HG03439 (cell line): ENCODE measurements at regions not wholly inside any gene's neighbourhood (a gene's known extent, or its start where the extent isn't known, plus 50 kb on each side); places are given as distances from the start of the nearest gene placed in this dataset.

ENCODE experiments used
- ATAC-seq: cut with Tn5 transposase; IDR thresholded peaks from one replicate; pipeline ENCODE4 v1.9.1; 2021; ENCODE audit warnings: mild to moderate bottlenecking, moderate library complexity; ENCODE audit not compliant: unreplicated experiment

DNA sequence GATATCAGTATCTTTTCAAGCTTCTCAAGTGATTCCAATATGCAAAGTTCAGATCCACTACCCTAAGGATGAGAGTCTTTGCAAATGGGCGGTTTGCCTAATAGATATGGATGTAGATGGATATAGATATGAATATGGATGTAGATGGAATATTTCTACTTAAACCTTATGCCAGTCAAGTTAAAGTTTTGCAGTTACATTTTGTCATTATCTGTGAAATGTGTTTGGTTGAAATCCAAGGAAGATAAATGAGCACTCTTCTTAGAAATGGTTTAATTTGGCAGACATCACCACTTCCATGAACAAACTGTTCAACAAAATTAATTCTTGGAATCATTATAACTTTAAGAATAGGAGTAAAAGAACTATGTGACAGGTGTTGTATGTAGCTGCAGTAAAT is 1066.6 kb downstream of the PCDH18 start:
- ATAC-seq, result no peak

DNA sequence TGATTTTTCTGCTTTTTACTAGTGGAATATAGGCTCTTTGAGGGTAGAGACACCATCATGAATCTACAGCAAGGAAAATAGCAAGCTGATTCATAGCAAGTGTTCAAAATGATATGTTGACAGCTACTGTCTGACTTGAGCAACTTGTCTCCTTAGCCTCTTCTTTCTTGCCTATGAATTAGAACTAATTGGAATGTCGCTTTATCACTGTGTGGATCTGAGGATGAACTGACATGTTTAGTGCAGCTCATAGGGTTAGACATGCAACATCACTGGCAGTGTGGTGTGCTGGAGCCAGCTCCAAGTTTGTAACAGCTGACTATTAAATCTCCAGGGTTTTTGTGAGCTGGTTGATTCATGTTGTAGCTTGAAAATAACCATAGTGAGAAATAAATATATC is 1068.4 kb downstream of the PCDH18 start:
- no peak for ATAC-seq

DNA sequence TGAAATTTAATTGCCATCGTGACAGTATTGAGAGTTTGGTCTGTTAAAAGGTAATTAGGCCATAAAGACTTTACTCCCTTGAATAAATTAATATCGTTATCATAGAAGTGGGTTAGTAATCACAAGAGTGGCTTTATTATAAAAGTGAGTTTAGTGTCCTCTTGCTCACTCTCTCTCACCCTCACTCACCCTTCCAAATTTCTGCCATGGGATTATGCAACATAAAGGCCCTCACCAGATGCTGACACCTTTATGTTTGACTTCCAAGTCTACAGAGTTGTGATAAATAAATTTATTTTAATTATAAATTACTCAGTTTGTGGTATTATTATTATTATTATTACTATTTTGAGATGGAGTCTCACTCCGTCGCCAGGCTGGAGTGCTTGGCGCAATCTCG is 1070.8 kb downstream of the PCDH18 start:
- ATAC-seq, result no peak

DNA sequence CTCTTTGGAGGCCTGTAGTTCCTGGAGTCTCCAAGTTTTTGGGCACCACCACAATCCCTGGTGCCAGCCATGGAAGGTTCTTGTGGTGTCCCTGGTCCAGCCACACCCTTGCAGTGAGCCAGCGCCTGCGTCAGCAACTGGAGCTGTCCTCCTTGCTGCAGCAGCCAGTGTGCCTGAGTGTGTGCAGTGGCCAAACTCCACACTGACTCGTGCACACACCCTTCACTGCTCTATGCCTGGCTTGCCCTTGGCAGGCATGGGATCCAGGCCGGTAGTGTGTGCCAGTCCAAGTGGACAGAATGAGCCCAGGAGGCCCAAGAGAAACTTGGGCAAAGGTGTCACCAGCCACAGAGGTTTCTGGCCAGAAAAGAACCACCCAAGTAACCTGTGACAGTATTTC is 1074.0 kb downstream of the PCDH18 start:
- ATAC-seq, result no peak

DNA sequence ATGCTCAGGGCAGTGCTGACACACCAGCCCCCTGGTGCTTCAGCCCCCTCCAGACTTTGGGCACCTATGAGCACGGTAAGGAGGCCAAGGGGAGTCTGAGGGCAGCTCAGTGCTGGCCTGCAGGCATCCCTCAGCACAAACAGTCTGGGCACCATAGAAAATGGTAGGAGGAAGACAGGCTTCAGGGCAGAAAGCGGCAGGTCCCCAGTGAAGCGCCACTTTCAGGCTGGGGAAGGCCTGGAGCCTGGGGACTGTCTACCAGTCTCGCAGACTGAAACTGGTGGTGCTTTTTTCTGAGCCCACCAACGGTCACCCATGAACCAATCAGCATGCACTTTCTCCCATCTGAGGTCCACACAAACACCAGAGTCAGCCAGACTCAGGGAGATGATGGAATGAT is 1074.7 kb downstream of the PCDH18 start:
- no peak for ATAC-seq

DNA sequence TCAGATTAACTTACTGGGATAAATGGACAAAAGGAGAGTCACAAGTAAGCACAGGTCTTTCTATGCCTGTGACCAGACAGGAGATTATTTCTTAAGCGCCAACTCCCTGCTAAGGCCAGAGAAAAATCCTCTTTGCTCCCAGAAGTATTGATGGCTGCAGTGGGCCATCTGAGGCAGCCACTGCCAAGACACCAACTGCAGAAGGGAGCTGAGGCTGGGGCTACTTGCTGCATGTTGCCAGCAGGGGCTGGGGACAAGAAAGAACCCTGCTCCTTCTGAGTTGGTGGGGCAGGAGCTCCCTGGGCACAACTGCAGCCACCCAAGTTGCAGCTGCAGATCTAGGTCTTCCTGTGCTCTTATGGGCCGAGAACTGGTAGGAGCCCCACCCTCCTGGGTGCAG is 1075.3 kb downstream of the PCDH18 start:
- ATAC-seq, result no peak

DNA sequence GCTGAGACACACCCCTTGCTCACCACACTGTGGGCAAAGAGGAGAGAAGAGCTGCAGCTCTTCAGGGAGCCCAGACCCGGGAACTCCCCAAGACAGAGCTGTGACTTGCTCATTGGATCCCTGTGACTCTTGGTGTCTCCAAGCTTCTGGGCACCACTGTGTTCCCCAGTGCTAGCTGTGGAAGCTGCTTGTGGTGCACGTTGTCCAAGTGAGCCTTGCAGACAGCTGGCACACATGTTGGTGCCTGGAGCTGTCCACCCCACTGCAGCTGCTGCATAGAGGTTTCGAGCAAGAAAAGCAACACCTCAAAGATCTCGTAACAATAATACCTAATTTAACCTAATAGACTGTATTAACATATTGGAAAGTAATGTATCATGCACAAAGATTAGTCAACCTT is 1089.3 kb downstream of the PCDH18 start:
- ATAC-seq, result no peak

DNA sequence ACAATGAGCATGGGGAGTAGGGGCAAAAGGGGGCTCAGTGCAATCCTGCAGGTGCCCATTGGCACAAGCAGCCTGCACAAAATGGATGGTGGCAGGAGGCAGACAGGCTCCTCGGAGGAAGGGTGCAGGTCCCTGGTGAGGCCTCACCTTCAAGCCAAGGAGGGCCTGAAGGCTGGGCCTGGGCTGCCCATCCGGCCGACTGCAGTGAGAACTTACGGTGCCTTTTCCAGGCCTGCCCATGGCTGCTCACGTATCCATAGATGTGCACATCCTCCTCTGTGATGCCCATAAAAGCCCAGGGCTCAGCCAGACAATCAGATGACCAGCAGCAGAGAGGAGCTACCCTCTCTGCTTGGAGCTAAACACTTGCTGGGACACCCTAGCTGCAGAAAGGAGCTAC is 1089.8 kb downstream of the PCDH18 start:
- ATAC-seq, result no peak

DNA sequence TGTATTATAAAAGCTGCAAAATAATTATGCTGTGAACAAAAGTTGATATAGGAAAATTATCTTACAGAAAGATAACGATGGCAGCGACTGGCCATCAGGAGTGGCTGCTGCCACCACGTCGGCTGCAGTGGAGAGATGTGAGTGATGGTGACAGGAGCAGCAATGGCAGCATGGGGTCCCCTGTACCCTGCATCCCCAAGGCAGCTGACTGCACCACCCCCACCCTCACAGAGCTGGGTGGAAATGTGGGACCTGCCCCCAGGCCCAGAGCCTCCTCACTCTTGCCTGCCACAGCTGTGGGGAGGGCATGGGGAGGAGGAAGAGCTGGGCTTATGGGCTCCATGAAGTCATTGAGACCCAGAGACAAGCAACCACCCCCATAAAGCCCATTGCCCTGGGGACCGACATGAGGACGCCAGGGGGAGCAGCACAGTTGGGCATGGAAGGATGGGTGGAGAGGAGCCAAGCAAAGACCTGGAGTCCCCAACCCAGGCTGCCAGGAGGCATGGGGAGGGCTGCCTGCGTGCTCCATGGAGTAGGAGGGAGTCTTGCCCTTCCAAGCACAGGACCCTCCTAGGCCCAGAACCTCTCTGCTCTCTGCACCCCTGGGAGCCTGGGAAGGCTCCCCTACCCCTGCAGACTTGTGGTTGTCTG is 1090.5 kb downstream of the PCDH18 start:
- ATAC-seq, result no peak

DNA sequence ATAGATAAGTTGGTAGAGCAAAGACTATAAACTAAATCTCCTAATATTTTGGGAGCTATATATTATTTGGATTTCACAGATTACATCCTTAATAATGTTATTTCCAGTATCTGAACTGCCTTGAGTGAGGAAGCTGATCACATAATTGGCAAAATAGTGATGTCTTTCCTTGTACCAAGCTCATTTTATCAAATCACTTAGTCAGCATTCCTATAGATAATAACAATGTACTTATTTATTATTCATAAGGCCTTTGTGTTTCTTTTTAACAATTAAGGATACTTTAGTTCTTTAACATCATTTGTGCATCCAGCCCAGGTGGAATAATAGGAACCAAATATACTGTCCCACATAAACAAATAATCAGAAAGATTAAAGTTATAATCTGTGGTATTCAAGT is 1093.6 kb downstream of the PCDH18 start:
- ATAC-seq, result no peak

DNA sequence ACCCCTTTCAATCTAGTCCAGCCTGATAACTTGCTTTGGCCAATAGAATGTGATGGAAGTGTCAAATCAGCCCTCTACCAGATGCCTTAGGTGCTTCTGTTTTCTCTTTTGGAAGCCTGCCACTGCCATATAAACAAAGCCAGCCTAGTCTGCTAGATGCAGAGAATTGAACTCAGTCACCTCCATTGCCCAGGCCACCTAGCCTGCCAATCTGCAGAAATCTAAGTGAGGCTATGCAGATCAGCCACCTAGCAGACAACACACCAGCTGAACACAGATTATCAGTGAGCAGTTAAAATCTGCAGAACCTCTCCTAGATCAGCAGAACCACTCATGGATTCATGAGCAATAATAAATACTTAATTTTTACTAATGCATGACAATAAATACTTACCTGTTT is 1108.2 kb downstream of the PCDH18 start:
- no peak for ATAC-seq

DNA sequence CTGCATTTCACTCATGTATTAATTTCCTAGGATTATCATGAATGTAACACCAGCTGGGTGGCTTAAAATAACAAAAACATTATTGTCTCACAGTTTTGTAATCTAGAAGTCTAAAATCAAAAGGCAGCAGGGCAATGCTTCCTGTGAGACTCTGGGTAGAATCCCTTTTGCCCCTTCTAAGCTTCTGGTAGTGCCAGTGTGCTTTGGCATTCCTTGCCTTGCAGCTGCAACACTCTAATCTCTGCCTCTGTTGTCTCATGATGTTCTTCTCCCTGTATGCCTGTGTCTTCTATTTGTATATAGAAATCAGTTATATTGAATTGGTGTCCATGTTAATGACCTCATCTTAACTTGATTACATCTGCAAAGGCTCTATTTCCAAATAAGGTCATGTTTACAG is 1117.3 kb downstream of the PCDH18 start:
- no peak for ATAC-seq

DNA sequence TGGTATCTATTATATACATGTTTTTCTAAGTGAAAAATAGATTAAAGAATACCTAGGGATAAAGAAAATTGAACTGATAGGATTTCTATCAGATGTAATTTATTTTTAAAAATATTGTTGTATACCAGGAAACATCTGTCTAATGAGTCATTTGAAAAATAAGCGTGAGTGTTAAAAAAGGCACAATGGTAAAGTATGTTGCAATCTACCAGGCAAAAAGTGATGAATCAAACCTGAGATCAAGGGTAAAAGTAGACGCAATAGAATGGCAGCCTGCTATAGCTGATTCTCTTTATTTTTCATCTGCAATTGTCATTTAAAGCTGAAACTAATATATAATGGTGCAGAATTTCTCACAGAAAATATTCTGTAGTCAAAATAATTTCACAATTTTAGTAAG is 1119.6 kb downstream of the PCDH18 start:
- ATAC-seq, result no peak

DNA sequence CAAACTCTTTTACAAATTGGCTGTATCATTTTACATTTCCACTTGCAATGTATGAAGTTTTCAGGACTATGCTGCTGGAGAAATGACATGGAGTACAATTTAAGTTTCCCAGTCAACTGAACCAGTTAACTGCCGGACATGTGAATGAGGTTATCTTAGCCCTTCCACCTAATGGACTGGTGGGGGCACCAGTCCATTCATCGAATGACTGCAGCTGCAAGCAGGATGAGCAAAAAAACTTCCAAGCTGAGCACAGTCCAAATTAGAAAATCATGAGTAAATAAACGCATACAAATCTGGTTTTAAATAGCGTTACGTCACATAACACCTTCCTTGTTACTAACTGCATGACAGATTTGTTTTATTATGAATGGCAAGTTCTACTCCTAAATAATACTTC is 1131.5 kb downstream of the PCDH18 start:
- ATAC-seq, result no peak

DNA sequence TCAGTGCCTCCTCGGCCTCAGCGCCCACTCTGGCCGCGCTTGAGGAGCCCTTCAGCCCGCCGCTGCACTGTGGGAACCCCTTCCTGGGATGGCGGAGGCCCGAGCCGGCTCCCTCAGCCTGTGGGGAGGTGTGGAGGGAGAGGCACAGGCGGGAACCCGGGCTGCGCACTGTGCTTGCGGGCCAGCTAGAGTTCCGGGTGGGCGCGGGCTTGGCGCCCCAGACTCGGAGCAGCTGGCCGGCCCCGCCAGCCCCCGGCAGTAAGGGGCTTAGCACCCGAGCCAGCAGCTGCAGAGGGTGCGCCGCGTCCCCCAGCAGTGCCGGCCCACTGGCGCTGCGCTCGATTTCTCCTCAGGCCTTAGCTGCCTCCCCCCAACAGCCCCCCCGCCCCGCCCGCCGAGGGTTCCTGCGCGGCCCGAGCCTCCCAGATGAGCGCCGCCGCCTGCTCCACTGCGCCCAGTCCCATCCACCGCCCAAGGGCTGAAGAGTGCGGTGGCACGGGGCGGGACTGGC is 1137.0 kb downstream of the PCDH18 start:
- ATAC-seq, result no peak

DNA sequence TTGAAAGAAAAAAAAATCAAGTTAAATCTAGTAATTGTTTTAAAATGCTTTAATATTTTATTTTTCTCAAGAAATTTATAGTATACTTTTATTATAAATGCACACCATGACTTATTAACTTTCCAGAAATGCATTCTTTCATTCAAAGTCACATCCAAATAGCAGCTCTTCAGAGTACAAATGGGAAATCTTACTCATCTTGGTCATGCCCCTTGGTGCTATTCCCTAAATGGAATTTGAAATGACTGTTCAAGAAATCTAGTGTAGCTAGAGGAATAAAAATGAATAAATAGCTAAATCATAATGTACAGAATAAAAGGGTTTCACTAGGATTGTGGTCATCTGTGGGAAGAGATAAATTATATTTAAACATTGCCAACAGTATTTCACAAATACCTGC is 1139.7 kb downstream of the PCDH18 start:
- no peak for ATAC-seq

DNA sequence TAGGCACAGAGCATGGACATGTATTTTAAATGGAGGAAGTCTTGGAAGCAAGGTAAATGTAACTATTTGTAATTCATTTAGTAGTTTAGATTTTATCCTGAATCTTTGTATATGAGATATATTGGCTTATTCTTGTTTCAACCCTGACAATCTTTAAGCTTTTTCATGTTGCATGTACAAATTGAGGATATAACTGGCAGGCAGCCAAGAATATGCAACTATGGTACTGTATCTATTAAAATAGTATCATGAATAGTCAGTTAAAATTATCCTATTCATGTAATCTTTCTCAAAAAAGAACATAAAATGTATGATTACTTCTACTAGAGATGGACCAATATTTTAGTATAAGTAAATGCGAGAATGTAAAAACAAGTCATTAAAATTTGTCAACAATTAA is 1141.5 kb downstream of the PCDH18 start:
- ATAC-seq, result no peak

DNA sequence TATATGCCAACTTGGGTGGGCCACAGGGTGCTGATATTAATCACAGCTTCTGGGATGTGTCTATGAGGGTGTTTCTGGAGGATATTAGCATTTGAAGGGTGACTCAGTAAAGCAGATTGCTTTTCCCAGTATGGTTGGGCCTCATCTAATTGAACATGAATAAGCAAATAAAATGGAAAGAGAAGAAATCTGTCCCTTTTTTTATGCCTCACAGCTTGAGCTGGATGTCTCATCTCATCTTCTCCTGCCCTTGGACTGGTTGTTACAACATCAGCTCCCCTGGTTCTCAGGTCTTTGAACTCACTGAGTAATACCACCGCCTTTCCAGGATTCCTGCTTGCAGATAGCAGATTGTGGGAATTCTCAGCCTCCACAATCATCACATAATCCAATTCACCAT is 1149.2 kb downstream of the PCDH18 start:
- ATAC-seq, result no peak

DNA sequence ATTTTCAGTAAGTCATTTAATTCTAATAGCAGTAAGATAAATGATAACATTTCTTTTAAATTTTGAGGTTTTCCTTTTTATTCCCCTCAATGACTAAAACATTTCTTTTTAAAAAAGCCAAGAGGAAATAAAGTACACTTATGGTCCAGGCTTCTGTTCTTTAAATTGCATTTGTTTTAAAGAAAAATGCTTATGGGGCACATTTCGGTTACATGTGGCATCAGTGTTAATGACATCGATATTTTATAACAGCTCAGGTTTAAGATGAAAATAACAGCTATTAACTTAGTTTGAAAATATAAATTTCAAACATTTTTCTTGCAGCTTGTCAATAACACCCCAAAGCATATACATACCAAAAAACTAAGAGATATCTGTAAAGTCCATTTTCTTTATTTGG is 1161.1 kb downstream of the PCDH18 start:
- no peak for ATAC-seq

DNA sequence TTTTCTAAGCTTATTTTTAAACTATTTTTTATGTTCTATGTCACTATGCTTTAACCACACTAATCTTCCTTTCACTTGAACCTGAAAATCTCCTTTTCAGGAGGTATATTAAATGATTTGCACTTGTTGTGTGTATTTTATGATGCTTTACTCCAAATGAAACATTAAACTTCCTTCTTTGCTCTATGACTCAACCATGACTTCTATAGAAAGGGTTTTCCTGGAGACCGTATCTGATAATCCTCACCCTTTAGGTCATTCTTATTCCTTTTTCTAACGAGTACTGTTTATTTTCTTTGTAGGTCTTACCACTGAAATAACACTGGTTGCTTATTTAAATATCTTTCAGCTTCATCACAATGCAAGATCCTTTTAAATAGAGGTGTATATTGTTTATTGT is 1163.2 kb downstream of the PCDH18 start:
- ATAC-seq, result no peak

DNA sequence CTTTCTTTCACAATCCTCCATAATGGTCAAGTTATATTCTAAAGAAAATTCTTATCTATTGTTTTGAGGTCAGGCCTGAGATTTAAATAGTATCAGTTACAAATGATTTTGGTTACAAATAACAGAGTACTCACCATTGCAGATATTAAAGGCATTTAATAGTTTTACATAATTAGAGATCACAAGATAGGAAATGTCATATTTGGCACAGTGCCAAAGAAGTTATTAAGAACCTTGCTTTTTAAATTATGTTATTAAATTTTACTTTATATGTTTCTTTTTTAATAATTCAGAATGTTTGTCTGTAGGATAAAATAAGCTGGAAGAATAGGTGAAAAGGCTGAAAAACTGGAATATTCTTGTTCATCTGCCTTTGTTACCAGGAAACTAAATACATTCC is 1174.7 kb downstream of the PCDH18 start:
- ATAC-seq, result no peak

DNA sequence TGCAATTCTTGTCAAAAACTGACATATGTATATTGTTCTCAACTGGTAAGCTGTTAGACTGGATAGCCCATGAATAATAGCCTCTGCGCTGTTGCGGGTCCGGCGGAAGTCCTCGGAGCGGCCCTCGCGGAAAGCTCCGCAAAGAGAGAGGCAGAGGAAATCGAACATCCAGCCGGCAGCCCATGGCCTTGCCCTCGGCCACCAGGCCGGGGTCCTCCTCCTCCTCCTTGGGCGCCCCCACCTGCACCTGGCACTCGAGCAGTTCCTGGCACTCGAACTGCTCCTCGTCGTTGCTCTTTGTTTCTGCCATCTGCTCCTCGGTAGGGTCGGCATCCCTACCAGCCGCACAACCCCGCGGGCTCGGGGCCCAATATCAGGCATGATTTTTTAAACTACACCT is 1176.3 kb downstream of the PCDH18 start:
- no peak for ATAC-seq

DNA sequence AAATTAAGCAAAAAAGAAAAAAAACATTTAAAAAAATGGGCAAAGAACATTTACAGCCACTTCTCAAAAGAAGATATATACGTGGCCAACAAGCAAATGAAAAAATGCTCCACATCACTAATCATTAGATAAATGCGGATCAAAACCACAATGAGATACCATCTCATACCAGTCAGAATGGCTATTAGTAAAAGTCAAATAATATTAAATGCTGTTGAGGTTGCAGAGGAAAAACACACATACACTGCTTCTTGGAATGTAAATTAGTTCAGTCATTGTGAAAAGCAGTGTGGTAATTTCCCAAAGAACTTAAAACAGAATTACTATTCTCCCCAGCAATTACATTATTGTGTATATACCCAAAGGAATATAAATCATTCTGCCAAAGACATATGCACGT is 1189.0 kb downstream of the PCDH18 start:
- ATAC-seq, result no peak
